Activated T-cell treated with anti-CD3 and anti-CD28 coated beads for 1 hour (primary cell): ENCODE measurements at regions not wholly inside any gene's neighbourhood (a gene's known extent, or its start where the extent isn't known, plus 50 kb on each side); places are given as distances from the start of the nearest gene placed in this dataset.
A peak's percentile ranks its signal among the peaks of the same experiment; 100 is the strongest.

ENCODE experiments used
- DNase-seq: peaks from one replicate; pipeline ENCODE4 v3.0.0-alpha.2; 2020; ENCODE audit warnings: low read depth

DNA sequence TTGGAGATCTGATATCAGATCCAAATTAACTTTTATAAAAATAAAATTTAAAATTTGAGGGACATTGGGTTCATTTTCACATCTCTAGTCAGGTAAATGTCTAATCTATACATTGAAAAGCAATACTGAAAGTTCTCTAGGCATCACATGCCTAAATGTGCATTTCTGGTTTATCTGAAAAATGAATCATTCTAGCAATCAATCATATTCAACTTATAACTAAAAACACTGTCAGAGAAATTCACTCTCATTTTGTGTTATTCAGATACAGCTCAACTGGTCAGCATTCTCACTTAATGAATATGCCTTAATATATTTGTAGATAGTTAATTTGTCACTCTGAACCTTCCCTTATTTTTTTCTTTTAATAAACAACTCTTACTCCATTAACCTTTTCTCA lies 243.2 kb downstream of the CASP12 start:
- no peak for DNase-seq

DNA sequence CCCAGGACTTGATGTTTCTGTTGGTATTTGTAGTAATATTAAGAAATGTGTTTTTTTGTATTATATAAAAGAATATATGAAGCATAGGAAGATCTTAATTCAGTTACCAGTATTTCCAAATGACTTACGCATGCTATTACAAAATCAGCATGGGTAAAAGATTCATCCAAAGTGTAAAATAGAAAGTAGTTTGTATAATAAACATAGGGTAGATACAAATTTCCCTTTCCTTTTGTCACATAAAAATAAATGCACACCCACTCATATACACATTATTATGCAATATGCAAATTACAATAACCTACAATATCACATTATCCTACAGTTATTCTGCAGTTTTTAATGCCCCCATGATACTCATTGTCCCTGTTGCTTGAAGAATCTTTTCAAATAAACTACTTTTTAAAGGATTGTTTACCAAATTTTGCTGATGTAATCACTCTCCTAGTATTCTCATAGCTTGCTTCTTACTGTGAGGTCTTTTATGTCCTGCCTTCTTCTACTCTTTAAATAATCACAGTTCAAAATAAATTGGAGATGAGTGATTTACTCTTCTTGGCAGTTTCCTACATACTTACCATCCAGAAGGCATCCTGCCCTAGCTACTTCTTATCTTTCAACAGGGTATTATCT lies 244.0 kb downstream of the CASP12 start:
- no peak for DNase-seq

DNA sequence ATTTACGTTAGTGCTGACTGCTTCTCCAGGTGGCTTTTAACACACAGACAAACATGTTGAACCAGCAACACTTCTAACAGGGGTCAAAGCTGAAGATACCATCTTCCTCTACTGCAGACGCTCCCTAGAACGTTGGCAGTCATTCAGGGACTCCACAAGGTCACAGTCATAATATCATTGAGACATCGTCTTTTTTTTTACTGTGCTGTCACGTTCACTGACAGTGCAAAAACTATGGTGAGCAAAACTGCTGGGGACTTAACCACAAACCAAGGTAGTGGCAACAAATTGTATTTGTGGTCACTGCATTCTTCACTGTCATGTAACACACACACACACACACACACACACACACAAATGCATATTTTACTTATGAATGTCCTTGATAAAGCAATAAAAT lies 244.9 kb downstream of the CASP12 start:
- no peak for DNase-seq

DNA sequence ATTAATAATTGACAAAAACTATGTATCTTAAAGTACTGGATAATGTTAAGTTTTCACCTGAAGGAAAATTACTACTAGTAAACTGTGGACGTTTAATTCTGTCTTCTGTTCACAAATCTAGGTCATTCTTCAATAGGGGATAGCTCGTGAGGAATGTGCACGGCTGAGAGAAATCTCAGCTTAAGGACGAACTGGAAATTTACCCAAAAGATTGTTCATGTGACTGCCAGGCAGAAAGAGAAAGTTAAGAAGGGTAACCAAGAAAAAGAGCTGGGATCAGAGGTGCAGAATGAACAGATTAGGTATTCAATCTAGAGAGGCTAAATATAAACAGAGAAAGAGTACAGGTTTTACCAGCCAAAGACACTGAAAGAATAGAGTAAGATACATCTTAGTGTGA lies 245.3 kb downstream of the CASP12 start:
- DNase-seq: no peak

DNA sequence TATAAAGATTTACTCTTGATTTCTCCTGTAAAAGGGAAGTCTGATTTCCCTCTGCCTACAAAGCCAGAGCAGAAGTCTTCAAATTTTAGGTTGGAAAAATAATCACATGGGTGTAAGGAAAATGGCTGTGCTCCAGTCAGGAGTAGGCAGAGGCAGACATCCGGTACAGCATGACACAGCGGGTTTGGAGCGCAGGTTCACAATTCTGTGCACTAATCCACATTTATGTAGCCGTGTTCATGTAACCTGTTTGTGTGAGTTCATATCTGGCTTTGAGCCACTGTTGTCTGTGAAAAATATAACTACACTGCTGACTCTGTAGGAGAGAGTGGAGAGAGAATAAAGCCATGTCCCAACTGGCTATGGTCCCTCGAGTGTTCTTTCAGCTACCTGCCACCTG lies 248.0 kb downstream of the CASP12 start:
- no peak for DNase-seq

DNA sequence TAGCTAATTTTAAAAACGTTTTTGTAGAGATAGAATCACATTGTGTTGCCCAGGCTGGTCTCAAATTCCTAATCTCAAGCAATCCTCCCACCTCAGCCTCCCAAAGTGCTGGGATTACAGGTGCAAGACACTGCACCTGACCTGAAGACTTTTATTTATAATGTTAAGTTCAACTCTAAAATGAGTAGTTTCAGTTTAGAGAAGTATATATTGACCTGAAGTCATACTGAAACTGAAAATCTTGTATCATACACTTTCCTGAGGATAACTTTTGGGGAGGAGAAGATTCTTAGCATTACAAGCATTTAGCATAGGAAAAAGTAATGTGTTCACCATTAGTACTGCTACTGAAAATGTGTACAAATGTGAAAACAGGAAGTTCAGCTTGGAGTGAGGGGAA lies 249.3 kb downstream of the CASP12 start:
- DNase-seq: no peak

DNA sequence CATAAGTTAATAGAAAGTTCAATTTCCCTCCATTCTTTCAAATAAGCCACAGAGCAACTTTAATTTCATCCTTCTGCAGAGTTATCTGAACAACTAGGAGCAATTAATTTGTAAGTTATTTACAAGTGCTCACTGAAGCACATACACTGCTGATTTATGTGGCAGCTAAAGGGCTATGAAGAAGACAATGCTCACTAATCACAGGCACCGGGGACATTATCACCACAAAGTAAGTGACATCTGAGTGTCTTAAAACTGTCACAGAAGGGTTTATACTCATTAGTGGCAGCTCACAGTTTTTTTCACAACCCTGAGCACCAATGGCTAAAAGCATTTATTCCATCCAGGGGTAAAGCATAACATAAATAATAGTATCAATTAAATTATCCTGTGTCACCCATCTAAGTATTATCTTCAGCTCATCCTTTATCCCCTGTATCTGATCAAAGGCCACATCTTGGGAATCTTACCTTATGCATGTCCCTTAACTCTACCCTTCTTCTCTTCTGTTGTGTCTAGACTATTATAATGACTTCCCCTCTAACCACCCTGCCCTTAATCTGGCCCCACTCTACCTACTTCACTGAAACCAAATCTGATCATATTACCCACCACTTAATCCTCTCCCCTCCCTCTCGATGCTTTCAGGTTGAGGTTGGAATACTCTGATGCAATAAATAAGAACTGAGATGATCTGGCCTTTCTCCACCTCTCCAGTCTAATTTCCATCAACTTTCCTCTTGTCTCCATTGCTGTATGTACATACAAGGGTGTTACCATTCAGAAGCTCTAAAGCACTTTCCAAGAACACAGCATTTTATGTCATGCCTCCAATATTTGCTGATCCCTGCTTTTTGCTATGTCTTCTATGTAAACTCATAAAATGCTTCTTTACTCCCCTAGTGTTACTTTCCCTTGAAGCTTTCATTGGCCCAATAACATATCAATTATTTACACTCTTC lies 252.7 kb downstream of the CASP12 start:
- no peak for DNase-seq

DNA sequence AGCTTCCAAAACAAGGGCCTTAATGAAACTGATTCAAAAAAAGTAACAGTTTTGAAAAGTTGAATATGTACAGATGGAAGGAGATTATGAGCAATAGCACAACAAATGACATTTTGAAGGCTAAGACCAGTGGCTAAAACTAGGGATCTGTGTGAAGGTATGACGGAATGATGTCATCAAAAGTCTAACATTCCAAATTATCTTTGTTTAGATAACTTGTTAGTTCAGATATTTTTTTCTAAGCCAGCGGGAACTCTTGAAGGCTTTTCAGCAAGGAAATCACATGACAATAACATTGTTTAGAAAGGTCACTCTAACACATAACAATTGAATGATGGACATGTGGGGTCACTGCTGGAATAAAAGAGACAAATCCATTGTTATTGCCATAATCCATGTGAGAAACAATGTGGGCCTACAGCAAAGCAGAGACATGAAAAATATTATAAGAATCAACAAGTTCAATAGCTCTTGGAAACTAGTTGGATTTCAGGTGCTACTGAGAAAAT lies 260.5 kb downstream of the CASP12 start:
- DNase-seq: no peak

DNA sequence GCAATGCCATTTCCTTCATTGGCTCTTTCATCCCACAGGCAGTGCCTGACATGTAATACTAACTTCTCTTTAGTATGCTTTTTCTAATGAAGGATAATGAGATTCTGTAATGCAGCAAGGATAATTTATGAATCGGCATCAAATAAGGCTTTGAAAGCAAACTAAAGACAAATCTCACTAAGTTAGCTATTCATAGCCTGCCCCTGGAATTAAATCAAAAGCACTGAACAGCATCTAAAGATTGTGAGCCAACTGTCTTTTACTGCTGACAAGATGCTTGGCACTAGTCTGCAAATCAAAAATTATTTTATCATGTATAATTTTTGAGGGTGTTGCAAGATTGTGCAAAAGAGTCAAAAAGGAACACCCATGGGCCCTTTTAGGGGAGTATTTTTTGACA lies 265.0 kb downstream of the CASP12 start:
- DNase-seq: no peak

DNA sequence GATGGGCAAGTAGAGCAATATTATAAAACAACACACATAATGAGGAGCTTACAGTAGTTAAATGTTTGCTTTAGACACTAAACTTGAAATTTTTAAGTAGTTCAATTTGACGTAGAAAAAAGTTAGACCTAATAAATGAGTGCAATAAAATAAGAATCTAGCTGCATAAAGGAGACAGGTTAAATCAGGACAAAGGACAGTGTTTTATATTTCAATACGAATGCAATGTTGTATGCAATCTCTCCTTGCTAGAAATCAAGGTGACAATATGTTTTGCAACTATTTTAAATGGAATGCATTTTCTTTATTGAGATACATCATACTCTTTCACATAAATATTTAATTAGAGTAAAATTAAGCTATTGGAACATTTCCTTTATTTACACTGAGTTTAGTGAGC lies 267.9 kb downstream of the CASP12 start:
- no peak for DNase-seq

DNA sequence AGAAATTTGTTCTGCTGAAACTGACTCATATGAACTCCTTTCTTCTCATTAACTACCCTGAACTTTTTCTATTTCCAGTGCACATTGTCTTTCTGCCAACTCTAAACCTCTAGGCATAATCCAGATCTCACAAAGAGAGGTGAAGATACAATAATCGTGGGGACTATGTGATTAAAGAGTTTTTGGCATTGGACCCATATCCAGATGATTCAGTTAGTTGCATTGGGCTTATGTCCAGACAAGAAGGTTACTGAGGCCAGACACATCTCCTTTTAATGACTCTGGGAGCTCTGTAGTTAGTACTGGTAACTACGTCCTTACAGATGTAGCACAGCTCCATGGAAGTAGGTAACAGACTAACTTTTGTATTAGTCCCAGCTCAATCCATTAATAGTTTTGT lies 273.0 kb downstream of the CASP12 start:
- DNase-seq: no peak

DNA sequence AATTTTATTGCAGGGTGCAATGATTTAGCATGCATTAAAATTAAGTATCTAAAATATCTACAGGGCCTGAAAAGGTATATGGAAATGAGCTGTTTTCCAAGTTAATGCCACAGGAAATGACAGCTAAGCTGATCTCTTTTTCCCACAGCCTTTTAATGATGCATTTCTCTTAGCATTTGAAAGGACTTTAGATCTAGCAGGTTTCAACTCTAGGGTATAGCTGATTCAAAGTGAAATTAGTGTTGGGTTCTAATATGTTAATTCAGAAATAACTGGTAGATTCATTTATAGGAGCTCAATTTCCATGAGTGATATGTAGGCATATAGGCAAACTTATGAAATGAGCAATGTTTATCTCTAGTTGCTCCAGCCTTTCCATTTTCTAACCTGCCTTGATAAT lies 274.2 kb downstream of the CASP12 start:
- DNase-seq: no peak

DNA sequence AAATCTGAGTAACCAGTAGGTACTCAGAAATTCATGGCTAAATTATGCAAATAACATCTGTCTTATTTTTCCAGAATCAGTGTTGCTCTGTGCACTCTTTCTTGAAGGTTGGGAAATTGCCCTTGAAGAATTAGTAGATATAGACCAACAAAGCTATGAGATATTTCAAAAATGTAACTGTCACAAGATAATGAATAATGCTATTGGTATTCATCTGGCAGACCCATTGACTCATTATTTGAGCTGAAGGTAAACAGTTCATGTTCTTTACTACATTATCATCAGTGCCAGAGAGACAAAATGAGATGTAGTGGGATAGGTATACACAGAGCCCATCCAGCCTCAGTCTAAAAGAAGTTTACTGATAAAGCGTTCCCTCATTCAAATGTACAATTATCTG lies 274.7 kb downstream of the CASP12 start:
- no peak for DNase-seq

DNA sequence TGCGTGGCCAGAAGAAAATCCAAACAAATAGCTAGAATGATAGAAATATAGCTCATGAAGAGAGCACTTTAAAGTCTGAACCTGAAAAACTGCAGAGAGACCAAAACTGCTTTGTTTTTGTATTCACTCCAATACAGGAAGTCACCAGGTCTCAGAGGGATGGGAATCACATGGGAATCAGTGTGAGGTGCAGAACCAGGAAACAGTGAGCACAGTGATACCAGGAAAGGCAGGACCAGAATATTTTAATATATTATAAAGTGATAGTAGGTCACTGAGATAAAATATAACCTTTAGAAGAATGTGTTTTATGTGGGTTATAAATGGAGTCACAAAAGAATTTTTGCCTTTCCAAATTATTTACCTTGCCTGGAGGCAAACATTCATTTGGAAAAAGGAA lies 277.3 kb downstream of the CASP12 start:
- no peak for DNase-seq

DNA sequence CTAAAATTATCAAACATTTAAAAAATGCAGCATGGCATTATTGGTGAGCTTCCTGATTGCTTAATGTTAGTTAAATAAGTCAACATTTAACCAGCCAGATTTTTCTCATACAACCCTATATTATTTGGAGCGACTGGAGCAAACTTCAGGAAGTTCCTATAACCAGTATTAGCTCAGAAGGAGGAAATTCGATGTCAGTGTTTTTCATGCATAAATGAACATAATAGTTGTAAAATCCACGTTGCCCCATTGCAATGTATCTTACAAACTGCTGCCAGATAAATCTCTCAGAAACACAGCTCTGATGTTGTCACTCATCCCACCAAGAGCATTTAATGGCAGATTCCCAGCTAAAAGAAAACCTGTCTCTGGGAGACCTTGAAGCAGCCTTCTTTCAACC lies 278.5 kb downstream of the CASP12 start:
- no peak for DNase-seq

DNA sequence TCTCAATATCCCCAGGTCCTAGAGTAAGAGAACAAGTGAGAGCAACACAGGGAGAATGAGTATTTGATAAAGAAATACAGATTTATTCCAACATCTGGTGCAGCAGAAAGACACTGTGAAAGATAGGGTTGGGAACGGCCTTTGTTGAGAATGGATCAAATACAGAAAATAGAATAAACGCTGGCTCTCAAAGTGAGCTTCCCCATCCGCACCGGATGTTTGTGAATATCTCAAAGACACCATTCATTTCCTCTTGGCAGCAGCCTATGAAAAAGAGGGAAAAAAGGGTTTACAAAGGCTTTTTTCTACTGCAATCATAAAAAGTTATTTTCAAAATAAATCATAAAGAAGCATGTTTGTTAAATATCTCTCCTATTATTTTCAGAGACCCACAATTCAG lies 279.3 kb downstream of the CASP12 start:
- DNase-seq: no peak

DNA sequence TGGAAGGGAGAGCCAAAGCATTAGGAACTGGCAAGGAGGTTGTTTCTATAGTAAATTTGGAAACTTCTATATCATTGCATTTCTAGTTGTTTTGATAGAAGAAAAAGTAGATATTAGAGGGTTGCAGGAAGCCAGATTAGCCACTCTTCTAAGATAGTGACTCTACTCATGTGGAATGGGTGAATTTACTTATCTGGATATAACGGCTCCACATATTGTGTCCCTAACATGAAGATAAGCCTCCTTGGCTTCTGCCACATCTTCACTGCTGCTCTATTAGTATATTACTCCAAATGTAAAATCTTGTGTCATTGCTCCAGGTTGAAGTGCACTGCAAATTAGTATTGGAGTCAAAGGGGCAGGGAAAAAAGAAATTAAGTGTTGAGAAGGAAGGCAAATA lies 283.3 kb downstream of the CASP12 start:
- no peak for DNase-seq

DNA sequence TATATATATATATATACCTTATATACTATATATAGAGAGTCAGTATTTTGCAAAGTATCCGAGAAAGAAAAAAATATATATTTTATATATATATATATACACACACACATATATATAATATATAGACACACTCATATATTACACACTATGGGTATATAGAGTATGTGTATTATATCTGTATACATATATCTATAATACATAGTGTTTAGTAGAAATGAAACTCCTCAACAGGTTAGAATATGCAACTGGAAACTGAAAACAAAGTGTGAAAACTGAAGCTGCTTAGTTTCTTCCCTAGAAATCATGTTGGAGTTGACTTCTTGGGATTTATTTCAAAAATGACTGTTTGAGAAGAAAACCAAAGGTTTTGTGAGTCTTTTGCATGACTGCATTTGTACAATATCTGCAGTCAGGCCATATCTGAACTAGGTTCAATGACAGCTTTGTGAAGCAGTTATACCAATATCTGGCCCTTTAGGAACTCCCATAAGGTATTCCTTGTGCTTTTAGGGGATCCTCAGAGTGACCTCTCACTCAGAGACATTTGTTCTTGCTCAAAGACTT lies 284.1 kb downstream of the CASP12 start:
- DNase-seq: no peak

DNA sequence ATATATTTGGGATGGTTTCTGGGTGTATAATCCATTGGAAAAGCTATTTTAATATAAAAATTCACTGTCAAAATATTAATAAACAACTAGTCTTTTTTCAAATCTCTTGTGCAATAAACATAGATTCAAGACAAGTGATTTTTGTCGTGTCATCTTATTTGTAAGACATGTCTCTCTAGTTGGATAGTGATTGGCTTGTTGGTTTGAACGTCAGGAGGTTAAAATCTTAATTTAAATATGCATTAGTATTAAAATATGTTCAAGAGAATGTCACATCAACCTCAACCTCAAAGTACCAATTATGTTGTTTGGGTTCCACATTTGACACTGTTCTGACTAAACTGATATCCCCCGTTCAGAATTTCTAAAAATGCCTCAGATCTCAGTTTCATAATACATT lies 287.6 kb downstream of the CASP12 start:
- no peak for DNase-seq

DNA sequence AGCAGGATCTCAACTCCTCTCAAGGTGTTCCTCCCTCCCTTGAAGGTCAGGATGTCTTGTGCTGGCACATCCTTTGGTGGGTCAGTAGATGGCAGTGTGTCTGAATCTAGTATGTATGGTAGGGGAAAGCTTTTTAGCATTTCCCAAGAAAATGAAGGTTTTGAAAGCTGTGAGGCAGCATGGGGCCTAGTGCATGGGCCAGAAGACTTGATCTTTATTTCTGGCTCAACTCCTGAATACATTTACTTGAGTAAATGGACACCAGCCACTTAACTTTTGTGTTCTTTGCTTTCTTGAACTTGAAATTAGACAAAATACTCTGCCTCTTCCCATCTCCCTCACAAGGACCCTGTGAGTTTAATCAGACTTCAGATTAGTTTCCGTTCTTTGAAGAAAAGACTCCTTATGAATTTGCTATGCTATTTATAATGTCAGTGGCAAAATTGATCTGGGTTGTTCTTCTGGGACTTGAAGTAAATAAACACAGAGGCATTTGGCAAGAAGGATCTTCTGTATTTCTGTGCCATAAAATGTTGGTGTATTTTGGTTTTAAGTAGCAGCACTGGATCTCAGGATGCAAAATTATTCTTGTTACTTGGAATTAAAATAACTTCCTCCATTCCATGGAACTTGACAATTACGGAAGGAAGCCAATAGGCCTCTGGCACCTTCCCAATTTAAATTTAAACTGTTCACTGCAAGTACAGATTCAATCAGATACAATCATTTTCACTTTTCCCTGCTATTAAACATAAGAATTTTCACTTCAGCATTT lies 288.8 kb downstream of the CASP12 start:
- peak; percentile 6 for DNase-seq

DNA sequence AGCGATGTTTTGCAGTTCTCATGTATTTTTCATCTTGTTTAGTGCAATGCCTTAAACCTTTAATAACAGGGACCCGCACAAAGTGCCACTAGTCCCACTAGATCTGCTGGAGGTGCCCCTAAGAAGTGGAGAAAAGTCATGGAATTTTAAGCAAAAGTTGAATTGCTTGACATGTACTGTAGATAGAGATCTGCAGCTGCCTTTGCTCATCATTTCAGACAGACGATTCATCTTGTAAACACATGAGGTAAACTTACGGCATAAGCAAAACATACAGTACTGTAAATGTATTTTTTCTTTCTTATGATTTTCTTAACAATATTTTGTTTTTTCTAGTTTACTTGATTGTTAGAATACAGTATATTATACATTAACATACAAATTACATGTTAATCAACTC lies 295.6 kb downstream of the CASP12 start:
- DNase-seq: no peak

DNA sequence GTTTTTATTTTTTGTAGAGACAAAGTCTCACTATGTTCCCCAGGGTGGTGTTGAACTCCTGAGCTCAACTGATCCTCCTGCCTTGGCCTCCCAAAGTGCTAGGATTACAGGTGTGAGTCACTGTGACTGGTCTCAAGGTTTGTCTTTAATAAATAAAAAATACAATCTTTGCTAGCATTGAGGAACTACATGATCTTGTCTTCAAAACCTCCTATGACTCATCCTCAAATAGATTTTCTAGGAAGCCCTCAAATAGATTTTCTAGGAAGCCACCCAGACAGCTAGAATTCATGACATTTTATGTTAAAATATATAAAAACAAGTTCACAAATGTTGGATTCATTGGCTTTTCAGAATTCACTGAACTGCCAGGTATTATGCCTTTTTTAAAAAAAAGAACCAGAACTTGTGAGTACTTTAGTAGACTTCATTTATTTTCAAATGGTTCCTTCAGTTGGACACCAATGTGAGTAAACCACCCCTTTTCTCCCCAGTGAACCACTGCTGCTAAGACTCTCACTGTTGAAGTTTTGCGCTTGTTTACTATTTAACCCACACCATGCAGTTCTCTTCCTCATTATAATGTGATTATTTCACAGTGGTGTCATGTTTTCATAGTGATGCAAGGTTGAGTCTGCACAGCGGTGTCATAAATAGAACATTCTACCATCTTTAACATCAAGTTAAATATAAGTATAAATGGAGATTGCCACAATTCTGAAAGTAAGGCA lies 303.9 kb downstream of the CASP12 start:
- DNase-seq: no peak
